DND-41 (cell line): ENCODE measurements at regions not wholly inside any gene's neighbourhood (a gene's known extent, or its start where the extent isn't known, plus 50 kb on each side); places are given as distances from the start of the nearest gene placed in this dataset.

Source experiments
- CTCF ChIP-seq: IDR thresholded peaks from 2 replicates; pipeline ENCODE4 v1.5.1; 2012; ENCODE audit warnings: borderline replicate concordance, low read length, moderate library complexity, mild to moderate bottlenecking; ENCODE audit not compliant: poor library complexity, severe bottlenecking; ENCODE audit errors: extremely low read depth
- EZH2 ChIP-seq: IDR thresholded peaks from 3 replicates; pipeline ENCODE4 v1.6.1; 2012; ENCODE audit warnings: borderline replicate concordance, low read depth, mild to moderate bottlenecking, moderate library complexity, low read length, inconsistent platforms; ENCODE audit not compliant: severe bottlenecking

DNA sequence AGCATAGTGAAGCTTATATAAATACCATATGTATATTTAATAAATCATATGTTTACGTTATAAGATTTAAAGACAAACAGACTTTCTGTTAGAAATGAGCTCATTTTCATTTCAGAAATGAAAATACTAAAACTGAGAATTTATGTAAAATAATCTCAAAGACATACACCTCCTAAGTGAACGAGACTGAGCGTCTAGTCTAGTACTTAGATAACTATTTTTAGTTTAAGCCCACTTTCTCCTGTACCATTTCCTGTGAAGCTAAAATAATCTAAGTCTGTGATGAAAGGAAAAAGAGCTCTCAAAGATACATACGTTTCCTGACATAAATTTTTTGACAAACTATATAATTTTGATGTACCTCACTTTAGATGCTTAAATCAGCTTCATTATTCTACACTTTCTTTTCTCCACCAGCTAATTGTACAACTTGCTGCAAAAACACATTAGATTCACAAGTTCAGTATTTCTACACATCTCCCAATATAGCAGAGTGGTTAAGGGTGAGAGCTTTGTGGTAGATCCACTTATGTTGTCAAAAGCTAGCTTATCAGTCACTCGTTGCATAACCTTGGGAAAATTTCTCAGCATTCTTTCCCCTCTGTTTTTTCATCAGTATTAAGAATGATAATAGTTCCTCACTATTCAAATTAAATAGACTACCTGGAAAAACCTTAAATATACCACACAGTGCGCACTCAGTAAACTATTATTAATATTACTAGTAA lies 703.0 kb downstream of the PLOD2 start:
- TF ChIP-seq CTCF (no peak), EZH2 (no peak)
